ENCODE measurements at regions not wholly inside any gene's neighbourhood (a gene's known extent, or its start where the extent isn't known, plus 50 kb on each side); places are given as distances from the start of the nearest gene placed in this dataset.
A peak's percentile ranks its signal among the peaks of the same experiment; 100 is the strongest.

DNA sequence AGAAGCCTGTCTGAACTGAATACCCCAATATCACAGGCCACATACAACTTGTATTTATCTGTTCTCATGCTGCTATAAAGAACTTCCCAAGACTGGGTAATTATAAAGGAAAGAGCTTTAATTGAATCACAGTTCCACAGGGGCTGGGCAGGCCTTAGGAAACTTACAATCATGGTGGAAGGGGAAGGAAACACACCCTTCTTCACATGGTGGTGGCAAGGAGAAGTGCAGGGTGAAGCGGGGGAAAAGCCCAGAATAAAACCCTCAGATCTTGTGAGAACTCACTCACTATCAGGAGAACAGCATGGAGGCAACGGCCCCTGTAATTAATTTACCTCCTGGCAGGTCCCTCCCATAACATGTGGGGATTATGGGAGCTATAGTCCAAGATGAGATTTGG, 50.3 kb upstream of the FNDC1 start:
- DNase-seq: no peak

DNA sequence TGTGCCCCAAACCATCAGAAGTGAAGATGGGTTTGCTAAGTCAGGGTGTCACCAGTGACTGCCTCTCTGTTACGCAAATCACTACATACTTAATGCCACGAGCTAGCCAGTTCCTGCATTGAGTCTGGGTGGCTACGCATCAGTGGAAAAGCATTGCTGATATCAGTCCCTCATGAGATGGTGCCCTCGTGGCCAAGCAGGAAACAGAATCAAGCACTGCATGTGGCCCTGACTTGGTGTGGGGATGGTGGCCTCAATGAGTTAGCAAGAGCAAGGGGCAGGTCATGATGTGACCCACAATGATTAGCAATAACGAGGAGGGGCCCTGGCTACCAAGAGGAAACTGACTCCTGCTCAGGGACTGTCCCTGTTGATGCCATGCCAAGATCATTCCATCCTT, 51.6 kb upstream of the FNDC1 start:
- DNase-seq: no peak

DNA sequence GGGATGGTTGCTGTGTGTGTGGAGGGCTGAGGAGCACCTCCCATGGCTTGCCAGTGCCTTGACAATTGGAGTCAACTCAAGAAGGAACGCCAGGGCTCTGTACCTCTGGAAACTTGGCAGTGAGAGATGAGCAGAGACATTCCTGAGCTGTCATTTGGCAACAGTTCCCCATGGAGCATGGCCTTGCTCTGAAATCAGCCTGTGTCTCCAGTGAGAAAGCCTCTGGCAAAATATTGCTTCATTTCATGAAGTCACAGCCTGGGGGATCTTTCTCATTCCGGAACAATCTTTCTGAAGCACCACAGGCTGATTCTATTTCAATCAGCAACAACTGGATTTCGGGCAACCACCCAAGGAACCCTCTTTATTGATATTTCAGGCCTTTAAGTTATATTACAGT, 52.2 kb upstream of the FNDC1 start:
- DNase-seq: no peak

DNA sequence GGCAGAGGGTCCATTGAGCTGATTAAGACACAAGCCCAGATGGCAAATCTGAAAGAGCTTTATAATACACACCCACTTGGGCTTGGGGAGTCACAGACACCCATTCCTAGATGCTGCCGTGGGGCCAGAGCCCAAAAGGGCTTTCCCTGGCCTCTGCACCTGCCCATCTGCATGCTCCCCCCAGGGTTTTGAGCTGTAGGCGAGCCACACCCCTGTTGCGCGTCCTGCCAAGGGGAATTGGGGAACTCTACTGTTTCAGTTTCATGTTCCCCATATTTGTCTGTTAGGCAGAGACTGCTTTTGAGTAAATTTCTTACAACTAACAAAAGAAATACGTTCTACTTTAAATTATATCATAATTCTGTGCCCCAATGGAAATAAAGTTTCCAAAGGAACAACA, 52.9 kb upstream of the FNDC1 start:
- no peak for DNase-seq

DNA sequence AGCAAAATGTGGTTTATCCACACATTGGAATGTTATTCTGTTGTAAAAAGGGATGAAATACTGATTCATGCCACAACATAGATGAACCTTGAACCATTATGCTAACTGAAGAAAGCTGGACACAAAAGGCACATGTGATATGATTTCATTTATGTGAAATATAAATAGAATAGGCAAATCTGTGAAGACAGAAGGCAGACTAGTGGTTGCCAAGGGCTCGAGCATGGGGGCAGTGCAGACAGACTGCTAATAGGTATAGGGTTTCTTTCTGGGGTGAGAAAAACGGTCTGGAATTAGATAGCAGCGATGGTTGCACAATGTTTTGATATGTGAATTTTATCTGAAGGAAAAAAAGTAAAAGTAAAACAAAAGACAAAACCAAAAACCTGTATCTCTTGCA, 54.6 kb upstream of the FNDC1 start:
- DNase-seq: no peak

DNA sequence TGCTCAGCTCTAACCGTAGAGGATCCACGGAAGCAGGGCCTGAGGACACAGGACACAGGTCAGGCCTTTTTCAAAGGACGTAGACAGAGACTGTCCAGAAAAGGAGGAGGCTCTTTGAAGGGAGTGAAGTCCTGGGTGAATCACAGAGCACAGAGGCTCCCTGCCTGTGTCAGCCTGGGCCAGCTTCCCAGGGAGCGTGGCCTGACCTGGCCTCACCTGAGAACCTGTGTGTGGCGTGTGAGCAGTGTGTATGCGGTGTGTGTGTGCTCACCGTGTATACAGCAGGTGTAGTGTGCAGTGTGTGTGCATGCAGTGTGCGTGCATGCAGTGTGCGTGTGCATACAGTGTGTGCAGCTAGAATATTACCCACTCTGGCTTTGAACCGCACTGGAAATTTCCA, 56.0 kb upstream of the FNDC1 start:
- DNase-seq: no peak

DNA sequence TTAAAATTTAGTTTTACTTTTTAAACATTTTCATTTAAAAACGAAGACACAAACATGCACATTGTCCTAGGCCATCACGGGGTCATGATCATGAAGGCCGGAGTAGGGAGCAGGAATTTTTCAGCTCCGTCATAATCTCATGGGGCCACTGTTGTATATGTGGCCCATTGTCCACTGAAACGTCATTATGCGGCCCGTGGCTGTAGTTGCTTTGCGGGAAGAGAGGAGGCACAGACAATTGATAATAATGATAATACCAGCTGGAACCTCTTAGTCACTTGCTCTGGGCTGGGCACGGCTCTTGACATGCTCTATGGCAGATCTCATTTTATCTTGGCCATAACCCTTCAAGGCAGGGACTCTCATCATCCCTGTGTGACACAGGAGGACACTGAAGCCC, 56.5 kb upstream of the FNDC1 start:
- DNase-seq: no peak

DNA sequence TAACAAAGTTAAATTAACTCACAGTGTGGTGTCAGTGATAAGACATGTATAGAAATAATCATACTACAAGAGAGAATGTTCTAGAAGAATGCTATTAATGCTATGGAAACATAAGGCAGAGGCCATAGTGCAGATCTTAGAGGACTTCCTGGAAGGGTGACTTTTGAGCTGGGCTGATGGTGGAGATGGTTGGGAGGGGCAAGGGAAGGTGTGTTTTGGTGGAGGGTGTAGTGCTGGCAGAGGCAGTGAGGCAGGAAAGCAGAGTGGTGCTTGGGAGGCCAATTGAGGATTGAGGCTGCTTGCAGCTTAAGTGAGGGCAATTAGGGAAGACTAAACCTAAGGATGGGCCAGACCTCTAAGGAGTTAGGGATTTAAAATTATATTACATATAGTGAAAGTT, 58.5 kb upstream of the FNDC1 start:
- DNase-seq: no peak

DNA sequence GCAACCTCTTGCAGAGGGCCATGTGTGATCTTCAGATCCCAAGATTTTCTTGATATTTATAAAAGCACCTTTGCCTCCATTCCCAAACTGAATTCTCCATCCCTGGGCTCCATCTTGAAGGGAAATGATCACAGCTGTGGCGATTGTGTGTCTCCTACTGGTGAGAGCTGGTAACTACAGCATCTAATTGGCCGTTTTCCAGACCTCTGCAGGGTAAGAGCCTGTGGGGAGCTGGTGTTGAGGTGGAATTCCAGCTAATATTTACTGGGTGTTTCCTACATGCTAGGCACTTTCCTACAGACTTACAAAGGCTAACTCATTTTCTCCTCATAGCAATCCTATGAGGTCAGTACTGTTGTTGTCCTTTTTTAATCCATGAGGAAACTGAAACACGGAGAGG, 59.2 kb upstream of the FNDC1 start:
- no peak for DNase-seq

DNA sequence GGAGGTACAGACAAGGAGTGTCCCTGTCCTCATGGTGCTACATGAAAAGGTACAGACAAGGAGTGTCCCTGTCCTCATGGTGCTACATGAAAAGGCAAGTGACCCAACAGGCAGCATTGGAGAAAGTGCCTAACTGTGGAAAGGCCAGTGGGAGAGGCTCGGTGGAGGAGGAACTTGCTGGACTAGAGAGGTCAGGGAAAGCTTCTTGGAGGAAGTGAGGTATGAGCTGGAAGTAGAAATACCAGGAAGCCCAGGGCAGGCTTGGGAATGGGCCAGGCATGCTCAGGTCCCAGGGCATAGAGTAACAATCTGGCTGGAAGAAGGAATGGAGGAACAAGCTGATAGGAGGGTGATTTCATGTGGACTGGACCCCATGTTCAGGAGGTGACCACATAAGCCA, 59.8 kb upstream of the FNDC1 start:
- no peak for DNase-seq

DNA sequence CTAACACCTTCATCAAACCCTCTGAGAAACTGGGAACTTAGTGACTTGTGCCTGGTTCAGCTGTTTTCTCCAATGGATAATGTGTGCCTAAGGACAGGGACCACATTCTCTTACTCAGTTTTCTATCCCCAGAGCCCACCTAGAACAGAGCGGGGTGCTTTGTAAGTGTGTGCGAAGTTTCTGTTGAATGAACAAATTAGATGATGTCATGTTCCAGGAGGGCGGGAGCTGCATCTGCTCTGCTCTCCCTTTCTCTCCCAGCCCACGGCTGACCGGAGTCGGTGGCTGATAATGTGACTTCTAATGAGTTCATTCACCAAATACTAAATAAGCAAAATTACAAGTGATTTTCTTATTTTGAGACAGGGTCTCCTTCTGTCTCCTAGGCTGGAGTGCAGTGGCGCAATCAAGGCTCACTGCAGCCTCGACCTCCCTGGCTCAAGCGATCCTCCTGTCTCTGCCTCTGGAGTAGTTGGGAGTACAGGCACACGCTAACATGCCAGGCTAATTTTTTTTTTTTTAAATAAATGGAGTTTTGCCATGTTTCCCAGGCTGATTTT, 60.7 kb upstream of the FNDC1 start:
- no peak for DNase-seq

DNA sequence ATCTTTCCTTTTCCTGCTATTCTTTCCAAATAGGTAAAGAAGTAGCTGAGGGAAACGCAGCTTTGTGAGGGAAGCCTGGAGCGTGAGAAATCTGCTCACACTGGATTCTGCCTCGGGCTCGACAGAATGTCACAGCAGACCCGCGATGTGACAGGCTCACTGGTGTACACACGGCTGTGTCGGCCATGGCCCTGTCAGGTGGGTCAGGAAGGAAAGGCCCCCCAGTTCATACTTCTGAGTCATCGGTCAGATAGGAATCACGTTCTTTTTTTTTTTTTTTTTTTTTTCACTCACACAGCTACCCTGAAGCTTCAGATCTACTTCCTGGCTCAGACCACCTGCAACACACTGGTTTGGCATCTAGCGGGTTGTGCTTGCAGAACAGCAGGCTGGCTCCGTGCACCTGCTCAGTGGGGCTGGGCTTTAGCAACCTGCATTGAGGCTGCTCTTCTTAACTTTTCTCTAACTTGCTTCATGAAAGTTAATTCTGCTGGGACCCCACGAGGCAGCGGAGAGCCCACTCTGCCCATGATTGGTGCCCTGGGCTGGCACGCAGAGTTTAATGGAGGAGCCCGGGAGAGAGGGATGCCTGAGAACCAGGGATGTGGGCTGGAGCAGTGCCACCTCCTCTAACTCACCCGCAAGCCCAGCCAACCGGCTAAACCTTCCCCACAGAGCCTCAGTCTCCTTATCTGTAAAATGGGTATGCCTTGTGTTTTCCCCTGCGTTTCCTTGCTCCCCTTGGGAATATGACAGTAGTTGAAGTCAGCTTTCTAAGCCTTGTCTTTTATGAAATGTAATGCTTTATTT, 61.5 kb upstream of the FNDC1 start:
- no peak for DNase-seq

DNA sequence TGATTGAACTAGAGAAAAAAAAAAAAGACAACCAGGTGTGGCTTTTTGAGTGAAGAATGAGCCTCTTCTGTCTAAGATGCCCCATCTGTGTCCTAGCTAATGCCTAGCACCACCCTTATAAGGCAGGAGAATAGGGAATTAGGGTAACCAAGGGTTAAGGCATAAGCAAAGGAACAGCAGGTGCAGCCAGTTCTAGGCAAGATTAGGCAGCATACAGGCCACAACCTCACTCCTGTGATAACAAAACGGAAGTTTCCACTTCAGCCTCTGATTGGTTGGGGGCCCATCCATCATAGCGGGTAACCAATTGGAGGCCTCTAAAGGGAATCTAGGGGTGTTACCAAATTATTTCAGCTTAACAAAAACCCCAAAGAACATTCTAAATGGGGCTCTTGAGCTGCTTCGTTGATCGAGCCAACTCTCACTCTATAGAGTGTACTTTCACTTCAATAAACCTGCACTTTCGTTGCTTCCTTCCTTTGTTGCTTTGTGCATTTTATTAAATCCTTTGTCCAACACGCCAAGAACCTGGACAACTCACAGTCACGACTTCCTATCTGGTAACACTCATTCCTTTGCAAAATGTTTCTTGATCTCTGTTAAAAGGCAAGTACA, 61.9 kb upstream of the TAGAP start:
- DNase-seq: peak; percentile 95

DNA sequence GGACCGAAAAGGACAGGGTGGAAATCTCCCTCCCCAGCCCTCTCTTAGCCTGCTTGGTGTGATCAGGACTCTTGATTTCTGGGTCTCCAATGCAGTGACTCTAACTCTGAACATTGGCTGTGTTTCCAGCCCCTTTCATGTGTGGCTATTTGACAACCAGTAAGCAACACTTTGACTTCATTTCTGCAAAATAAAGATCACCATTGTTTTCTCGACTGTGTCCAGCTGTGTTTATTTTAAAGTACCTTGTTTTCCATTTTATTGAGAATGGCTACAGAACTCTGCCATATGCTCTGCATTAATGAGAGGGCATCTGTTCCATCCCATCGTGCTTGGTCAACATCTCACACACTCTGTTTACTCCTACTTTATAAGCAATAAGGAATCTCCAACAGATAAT, 60.9 kb upstream of the TAGAP start:
- no peak for DNase-seq

DNA sequence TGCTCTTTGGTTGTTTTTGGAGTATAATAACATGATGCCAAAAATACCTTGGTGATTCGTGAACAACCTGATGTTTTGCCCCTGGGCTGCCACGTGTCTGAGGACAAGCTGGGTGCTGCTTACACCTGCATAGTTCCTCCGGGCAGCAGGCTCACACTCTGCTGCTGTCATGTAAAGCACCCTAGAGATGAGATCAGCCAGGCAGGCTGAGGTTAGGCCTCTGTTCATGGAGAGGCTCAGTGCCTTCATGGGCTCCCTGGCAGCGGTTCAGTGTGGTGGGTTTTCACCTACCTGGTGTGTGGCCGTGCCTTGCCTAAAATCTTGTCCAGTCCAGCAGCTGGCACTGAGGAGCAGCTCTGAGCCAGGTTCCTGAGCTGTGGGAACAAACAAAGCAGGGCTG, 60.1 kb upstream of the TAGAP start:
- no peak for DNase-seq

DNA sequence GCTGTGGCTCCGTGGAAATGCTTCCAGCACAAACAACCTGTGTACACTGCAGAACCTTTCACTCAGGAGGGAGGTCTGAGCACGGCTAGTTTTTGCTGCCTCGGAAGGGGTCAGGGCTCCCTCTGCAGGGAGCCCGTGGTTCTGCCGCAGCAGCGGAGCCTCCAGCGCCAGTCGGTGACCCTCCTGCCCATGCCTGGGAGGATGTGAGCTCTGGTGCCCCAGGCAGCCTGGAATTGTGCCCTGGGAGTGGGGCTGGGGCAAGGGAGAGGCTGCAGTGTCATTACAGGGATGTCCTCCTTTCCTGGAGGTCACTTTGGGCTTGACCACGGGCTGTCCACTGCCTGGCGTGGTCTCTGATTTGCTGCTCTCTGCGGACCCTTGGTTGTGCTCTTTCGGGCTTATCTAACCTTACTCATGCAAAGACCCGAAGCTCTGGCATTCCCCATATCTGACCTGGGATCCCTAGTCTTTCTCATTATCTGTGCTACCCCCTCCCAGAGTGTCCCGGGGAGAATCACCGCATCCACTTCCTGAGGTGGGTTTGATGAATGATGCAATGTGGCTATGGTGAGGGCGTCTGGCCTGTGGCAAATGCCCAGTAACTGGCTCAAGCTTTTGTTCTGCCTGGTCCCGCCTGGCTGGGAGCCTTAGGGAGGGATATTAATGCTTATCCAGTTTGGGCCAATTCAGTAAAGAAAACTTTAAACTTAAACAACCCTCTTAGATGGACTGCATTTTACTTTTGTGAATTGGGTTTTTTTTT, 59.6 kb upstream of the TAGAP start:
- DNase-seq: peak; percentile 71

DNA sequence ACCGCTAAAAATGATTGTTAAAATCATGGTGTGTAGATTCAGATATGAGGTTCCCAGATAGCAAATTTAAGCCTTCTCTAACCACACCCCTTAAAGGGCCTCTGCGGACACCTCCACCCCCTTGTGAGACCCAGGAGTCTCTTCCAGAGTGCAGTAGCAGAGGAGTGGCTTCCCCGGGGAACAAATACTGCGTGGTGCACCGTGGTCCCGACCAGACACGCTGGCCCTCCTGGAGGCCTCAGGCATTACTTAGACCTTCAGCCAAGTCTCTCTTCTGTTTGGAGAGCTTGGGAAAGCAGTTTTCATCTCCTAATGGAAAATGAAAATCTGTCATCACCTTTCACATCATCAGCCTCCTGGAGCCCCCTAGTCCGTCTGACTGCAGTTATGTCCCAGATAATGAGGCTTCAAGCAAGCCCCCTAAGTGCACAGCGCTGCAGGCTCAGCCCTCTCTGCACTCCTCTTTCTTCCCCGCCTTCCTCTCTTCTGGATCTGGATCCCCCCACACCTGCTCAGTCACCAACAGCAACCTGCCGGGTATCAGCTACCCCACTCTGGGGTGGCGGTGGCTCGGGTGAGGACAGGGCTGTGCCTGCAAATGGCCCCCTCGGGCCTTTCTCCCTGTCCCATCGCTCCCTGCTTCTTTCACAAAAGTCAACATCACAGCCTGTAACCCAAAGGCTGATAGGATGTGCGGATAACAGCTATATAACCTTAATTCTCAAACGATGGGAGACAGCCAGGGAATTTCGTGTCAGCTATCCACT, 58.8 kb upstream of the TAGAP start:
- DNase-seq: no peak

DNA sequence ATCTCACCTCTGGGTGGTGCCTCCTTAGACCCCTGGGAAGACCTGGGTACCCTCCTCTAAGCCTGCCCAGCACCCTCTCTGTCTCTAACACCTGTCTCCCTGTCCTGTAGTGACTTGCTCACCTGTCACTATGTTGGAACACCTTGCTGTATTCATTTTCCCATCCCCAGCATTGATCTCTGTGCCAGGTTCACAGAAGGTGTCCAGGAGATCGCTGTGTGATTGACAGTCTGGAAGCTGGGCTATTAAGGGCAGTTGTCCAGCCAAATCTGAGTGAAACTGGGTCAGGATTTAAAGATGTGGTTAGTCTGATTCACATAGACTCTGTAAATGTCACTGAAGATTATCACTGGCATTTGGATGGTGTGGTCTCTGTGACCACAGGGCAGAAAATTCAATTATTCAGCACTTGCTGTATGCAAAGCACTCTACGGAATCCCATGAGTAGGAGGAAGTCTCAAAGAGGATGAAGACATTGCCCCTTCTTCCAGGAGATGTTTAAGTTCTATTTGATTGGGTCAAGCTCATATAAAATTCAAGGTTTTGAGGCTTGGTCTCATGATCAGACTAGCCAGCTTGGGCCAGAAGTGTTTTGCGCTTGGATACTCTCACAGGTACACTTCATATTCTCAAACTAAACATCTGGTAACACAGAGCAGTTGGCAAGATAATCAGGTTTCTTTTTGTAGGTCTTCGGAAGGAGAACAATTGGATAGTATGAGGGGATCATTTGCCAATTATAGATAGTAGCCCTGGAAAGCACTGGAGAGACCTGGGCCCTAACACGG, 57.8 kb upstream of the TAGAP start:
- DNase-seq: no peak

DNA sequence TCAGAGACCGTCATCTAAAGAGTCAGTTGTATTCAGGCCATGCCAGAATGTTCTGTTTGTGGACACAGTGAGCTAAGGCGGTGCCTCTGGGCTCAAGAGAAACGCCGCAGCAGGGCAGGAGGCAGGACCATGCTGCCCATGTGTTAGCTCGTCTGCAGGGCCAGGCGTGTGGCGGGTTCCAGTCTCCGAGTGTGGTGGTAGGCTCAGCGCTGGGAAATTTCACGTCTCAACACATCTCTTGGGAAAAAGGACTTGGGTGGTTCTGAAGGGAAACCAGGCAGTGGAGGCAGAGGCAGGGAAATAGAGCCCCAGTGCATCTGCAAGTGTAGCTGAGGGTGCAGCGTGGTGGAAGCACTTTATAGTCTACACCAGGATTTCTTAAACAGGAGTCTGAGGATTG, 56.9 kb upstream of the TAGAP start:
- no peak for DNase-seq

DNA sequence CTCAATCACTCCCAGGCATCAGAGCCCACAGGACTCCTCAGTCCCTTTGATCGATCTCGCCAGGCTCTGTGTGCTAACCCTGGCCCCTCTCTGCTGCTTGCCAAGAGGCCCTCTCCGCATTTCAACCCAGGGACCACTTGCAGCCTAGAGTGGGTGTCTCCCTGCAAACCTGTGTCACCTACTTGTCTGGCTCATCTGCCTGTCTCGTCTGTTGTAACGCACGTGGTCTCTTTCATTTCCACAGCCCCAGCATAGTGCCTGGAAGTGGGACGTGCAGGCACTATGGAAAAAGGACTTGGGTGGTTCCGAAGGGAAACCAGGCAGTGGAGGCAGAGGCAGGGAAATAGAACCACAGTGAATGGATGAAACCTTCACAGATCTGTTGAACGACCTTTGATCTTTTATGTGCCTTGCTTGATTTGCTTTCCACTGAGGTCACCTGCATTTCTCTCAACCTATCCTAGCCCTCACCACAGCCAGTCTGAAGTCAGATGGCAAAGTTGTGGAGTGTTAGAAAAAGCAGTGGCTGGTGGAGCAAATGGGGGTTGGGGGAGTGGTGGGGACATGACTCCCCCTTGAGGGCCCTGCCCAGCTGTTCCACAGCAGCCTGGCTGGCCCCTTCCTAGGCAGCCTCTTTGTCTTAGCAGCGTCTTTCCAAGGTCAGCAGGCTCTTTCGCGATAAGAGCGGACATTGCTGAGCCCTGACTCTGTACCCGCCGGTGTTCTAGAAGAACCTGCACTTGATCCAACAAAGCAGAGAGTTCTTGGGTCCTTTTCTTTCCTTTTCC, 55.8 kb upstream of the TAGAP start:
- no peak for DNase-seq

DNA sequence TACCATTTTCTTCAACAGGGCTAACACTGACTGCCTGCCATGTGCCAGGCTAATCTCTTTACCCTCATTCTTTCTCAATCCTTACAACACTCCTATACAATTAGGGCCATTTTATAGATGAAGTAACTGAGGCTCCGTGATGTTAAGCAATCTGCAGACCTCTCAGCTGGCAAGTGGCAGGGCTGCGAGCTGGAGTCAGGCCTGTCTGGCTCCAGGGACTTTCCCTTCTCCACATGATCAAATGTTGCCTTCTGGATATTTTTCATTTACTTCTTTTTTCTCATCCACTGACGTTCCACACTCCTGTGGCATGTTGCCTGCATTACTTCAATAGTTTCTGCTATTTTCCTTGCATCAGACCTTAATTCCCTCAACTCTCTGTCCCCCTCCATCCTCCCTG, 55.2 kb upstream of the TAGAP start:
- no peak for DNase-seq

All from activated T-cell treated with anti-CD3 and anti-CD28 coated beads for 4 hours (primary cell).